Sigmoid colon (tissue), 4 donors: ENCODE measurements at regions not wholly inside any gene's neighbourhood (a gene's known extent, or its start where the extent isn't known, plus 50 kb on each side); places are given as distances from the start of the nearest gene placed in this dataset.

Experiments used
- CTCF ChIP-seq, 4 experiments: fragments of 450-650 bp in 3 of 4; fragments of 200-600 bp in 1 of 4; IDR thresholded peaks; one replicate each; pipeline ENCODE4 v1.5.1; 2016 to 2019; ENCODE audit warnings: antibody characterized with exemption in 4 of 4, mild to moderate bottlenecking in 3 of 4, moderate library complexity in 2 of 4
- EP300 ChIP-seq, 4 donors: sonication (generic); formaldehyde crosslinking; IDR thresholded peaks; one replicate each; pipeline ENCODE4 v1.6.1; 2017; ENCODE audit warnings: antibody characterized with exemption in 4 of 4
- POLR2A ChIP-seq, 2 donors: fragments of 450-650 bp; IDR thresholded peaks; one replicate each; pipeline ENCODE4 v1.6.1; 2016; ENCODE audit warnings: antibody characterized with exemption in 2 of 2, mild to moderate bottlenecking in 2 of 2, moderate library complexity in 2 of 2
- POLR2AphosphoS5 ChIP-seq, 4 donors: sonication (generic); formaldehyde crosslinking; IDR thresholded peaks; one replicate each; pipeline ENCODE4 v1.6.1; 2017; ENCODE audit warnings: antibody characterized with exemption in 4 of 4

DNA sequence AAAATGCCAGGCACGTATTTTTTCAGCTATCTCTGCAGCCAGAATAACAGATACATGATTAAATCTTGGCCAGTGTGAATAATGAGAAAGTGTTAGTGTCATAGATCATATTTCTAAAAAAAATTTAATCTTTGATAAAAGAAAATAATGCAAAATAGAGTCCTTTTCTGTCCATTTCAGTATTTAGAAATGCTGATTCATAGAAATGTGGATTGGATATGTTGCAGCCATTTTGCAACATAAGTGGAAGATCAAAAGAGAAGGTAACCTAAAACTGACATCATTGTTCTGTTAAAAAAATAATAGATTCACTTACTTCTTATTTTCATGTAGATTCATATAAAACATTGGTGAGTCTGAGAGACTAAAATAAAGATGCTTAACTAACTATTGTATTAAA, 1010.3 kb downstream of the LRFN5 start:
- TF ChIP-seq CTCF (IDR thresholded peaks at IDR 0.05) (no peak), EP300 (IDR thresholded peaks at IDR 0.05) (no peak), POLR2A (IDR thresholded peaks at IDR 0.05) (no peak), POLR2AphosphoS5 (IDR thresholded peaks at IDR 0.05) (no peak)
